WTC11 (cell line): ENCODE measurements at regions not wholly inside any gene's neighbourhood (a gene's known extent, or its start where the extent isn't known, plus 50 kb on each side); places are given as distances from the start of the nearest gene placed in this dataset.
A peak's percentile ranks its signal among the peaks of the same experiment; 100 is the strongest.

Experiments used
- ATAC-seq: fragments of 200-7000 bp; cut with Tn5 transposase; 2 replicates; pipeline ENCODE4 v1.10.0; 2021; ENCODE audit warnings: mild to moderate bottlenecking, moderate library complexity
- CTCF ChIA-PET: fragments of 300-600 bp; sonication (Branson Sonifier 250); formaldehyde crosslinking; loops from one replicate; lab custom pipeline; 2021; ENCODE audit warnings: antibody characterized with exemption; lab: Charles Lee
- POLR2A ChIA-PET: fragments of 350-600 bp; sonication (Branson Sonifier 250); formaldehyde crosslinking; loops from one replicate; lab custom pipeline; 2021; ENCODE audit warnings: antibody characterized with exemption; lab: Charles Lee
- DNase-seq: peaks from one replicate; pipeline ENCODE4 v3.0.0; 2021; ENCODE audit warnings: low spot score
- H3K27ac Mint-ChIP-seq: 2 replicates; pipeline ENCODE4 v1.8.0; 2021; ENCODE audit warnings: mixed read lengths
- H3K27me3 Mint-ChIP-seq: 2 replicates; pipeline ENCODE4 v1.8.0; 2021; ENCODE audit warnings: low read depth, mild to moderate bottlenecking, moderate library complexity, mixed read lengths
- H3K36me3 Mint-ChIP-seq: 2 replicates; pipeline ENCODE4 v1.8.0; 2021; ENCODE audit warnings: mixed read lengths
- H3K4me1 Mint-ChIP-seq: 2 replicates; pipeline ENCODE4 v1.8.0; 2022; ENCODE audit warnings: mixed read lengths
- H3K4me3 Mint-ChIP-seq: 2 replicates; pipeline ENCODE4 v1.8.0; 2021; ENCODE audit warnings: mild to moderate bottlenecking, moderate library complexity, mixed read lengths
- H3K9me3 Mint-ChIP-seq: 2 replicates; pipeline ENCODE4 v1.8.0; 2021; ENCODE audit warnings: mixed read lengths
- ESRRA ChIP-seq: sonication (generic); formaldehyde crosslinking; IDR thresholded peaks from 2 replicates; pipeline ENCODE4 v1.8.1; 2022; ENCODE audit warnings: mild to moderate bottlenecking, missing genetic modification reagents, borderline replicate concordance
- FOXP1 ChIP-seq: sonication (generic); formaldehyde crosslinking; IDR thresholded peaks from 2 replicates; pipeline ENCODE4 v1.8.0; 2022; ENCODE audit warnings: missing genetic modification reagents, mild to moderate bottlenecking, moderate library complexity, borderline replicate concordance
- NFE2L1 ChIP-seq: sonication (generic); formaldehyde crosslinking; IDR thresholded peaks from 2 replicates; pipeline ENCODE4 v1.8.1; 2023; ENCODE audit warnings: missing genetic modification reagents
- NR1H2 ChIP-seq: sonication (generic); formaldehyde crosslinking; IDR thresholded peaks from 2 replicates; pipeline ENCODE4 v1.9.0; 2021; ENCODE audit warnings: mild to moderate bottlenecking, moderate library complexity, missing genetic modification reagents
- TEAD1 ChIP-seq: sonication (generic); formaldehyde crosslinking; IDR thresholded peaks from 2 replicates; pipeline ENCODE4 v1.8.0; 2022; ENCODE audit warnings: mild to moderate bottlenecking, missing genetic modification reagents
- ZNF281 ChIP-seq: sonication (generic); formaldehyde crosslinking; IDR thresholded peaks from 2 replicates; pipeline ENCODE4 v1.8.0; 2023; ENCODE audit warnings: mild to moderate bottlenecking, missing genetic modification reagents
- ZNF423 ChIP-seq: fragments of 250-450 bp; sonication (Bioruptor Pico); IDR thresholded peaks from 2 replicates; pipeline ENCODE4 v2.1.2; 2022; ENCODE audit warnings: mild to moderate bottlenecking, moderate library complexity
- TF ChIP-seq, protein P1 (sequence below): fragments of 250-450 bp; sonication (Bioruptor Pico); IDR thresholded peaks from 2 replicates; pipeline ENCODE4 v1.9.0; 2021; ENCODE audit warnings: mild to moderate bottlenecking
- TF ChIP-seq, protein P2 (sequence below): sonication (generic); formaldehyde crosslinking; IDR thresholded peaks from 2 replicates; pipeline ENCODE4 v1.8.1; 2022; ENCODE audit warnings: low read depth, missing genetic modification reagents, borderline replicate concordance

DNA sequence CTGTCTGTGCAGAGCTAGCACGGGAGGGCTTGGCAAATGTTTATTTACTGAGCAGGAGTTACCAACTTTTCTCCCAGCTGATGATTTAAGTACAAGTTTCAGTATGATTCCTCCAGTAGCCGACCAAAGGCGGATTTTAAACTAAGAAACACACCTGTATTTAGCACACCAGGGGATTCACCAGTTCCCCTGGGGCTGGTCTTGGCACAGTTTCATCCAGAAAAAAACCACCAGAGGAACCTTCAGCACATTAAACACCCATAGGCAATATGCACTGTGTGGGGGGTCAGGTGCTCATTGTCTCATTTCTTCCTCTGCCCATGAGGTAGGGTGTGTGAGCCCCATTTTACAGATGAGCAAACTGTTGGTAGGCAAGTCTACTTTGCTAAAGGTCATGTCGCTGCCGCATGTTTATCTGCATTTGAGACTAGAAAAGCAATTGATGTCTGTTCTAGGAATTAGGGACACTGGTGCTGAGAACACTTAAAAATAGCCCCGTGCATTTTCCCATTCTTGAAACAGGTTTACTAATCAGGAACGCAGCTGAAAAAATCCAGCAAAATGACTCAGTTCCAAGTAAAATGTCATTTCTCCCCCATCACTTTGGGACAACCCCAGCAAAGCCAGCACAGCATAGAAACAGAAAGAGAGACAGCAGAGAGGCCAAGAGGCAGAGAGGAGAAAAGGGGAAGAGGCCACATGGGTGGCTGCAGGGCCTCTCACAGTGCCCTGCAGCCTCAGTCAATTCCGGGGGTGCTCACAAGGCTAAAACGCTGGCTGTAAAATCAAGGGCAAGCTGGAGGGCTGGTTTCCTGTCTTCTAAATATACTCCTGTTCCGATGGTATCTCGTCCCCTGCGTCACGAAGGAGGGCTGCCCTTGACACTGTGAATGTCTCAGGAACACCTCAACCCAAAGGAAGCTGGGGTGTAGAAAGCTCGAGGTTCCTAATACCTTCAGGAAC lies 166.8 kb upstream of the ID2 start (continued):
- TF ChIP-seq, protein P1, sequence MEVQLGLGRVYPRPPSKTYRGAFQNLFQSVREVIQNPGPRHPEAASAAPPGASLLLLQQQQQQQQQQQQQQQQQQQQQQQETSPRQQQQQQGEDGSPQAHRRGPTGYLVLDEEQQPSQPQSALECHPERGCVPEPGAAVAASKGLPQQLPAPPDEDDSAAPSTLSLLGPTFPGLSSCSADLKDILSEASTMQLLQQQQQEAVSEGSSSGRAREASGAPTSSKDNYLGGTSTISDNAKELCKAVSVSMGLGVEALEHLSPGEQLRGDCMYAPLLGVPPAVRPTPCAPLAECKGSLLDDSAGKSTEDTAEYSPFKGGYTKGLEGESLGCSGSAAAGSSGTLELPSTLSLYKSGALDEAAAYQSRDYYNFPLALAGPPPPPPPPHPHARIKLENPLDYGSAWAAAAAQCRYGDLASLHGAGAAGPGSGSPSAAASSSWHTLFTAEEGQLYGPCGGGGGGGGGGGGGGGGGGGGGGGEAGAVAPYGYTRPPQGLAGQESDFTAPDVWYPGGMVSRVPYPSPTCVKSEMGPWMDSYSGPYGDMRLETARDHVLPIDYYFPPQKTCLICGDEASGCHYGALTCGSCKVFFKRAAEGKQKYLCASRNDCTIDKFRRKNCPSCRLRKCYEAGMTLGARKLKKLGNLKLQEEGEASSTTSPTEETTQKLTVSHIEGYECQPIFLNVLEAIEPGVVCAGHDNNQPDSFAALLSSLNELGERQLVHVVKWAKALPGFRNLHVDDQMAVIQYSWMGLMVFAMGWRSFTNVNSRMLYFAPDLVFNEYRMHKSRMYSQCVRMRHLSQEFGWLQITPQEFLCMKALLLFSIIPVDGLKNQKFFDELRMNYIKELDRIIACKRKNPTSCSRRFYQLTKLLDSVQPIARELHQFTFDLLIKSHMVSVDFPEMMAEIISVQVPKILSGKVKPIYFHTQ (CRISPR knock-in tag): no peak
- TF ChIP-seq, protein P2, sequence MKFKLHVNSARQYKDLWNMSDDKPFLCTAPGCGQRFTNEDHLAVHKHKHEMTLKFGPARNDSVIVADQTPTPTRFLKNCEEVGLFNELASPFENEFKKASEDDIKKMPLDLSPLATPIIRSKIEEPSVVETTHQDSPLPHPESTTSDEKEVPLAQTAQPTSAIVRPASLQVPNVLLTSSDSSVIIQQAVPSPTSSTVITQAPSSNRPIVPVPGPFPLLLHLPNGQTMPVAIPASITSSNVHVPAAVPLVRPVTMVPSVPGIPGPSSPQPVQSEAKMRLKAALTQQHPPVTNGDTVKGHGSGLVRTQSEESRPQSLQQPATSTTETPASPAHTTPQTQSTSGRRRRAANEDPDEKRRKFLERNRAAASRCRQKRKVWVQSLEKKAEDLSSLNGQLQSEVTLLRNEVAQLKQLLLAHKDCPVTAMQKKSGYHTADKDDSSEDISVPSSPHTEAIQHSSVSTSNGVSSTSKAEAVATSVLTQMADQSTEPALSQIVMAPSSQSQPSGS (CRISPR knock-in tag): no peak
- TF ChIP-seq TEAD1 (CRISPR knock-in tag) (no peak), ZNF281 (CRISPR knock-in tag) (no peak), NR1H2 (CRISPR knock-in tag) (no peak)

- POLR2A ChIA-PET: no interaction called here
- no peak for ATAC-seq
- DNase-seq: no peak
- Mint-ChIP-seq H3K4me1 (no peaks in the 10 kb centered on the region), H3K4me3 (no peak overlapping the region), H3K9me3 (peaks cover 17% of the 10 kb centered on the region)
- TF ChIP-seq ZNF423 (CRISPR knock-in tag): peak; percentile 36; the same call in 1 of the 2 replicates
- no peak for TF ChIP-seq NFE2L1 (CRISPR knock-in tag)
- TF ChIP-seq, all 79 proteins: peak for 1
- H3K27ac Mint-ChIP-seq: no peak overlapping the region
- H3K36me3 Mint-ChIP-seq: peaks cover 7% of the 10 kb centered on the region
- CTCF ChIA-PET: no interaction called here
- 0 out of 2 replicates have a peak, but pooled peaks cover 4% of the 10 kb centered on the region for H3K27me3 Mint-ChIP-seq
Observed at GRCh38 chr2:8515864-8516533, 165.9 kb upstream of the ID2 start.

GRCh38 chr2:8517850-8518498 lies 163.9 kb upstream of the ID2 start:
- H3K27ac Mint-ChIP-seq: no peak overlapping the region
- TF ChIP-seq FOXP1 (CRISPR knock-in tag): peak; percentile 22; the same call in 1 of the 2 replicates
- TF ChIP-seq ESRRA (CRISPR knock-in tag): no peak
- TF ChIP-seq, all 79 proteins: peak for 1
- POLR2A ChIA-PET: interaction anchor here (0.7 kb wide), 1 partner anchor 164 kb away, joined by 3 read pairs; no protein-coding TSS in a partner anchor
- DNase-seq (no peak), ATAC-seq (0 out of 2 replicates have a peak, but pooled peaks have one; percentile 20)
- Mint-ChIP-seq H3K9me3 (peaks cover 21% of the 10 kb centered on the region), H3K27me3 (0 out of 2 replicates have a peak, but pooled peaks cover 4% of the 10 kb centered on the region), H3K4me3 (no peak overlapping the region), H3K36me3 (peaks cover 7% of the 10 kb centered on the region), H3K4me1 (no peaks in the 10 kb centered on the region)
- CTCF ChIA-PET: no interaction called here
